Esophagus squamous epithelium (tissue), 5 donors: ENCODE measurements at regions not wholly inside any gene's neighbourhood (a gene's known extent, or its start where the extent isn't known, plus 50 kb on each side); places are given as distances from the start of the nearest gene placed in this dataset.
"Not testable (repeated sequence)": the region's sequence is repeated elsewhere in the genome, so short reads cannot be mapped to it uniquely, and the experiment has no call there.

Experiments used
- DNase-seq: peaks from one replicate; lab custom pipeline; 2025; lab: John Stamatoyannopoulos, UW
- H3K27ac ChIP-seq, 4 donors: fragments of 200-600 bp; sonication (generic); one replicate each; pipeline ENCODE4 v1.5.1; 2016 to 2019; ENCODE audit warnings: mild to moderate bottlenecking in 1 of 4
- H3K27me3 ChIP-seq, 4 donors: fragments of 200-600 bp; sonication (generic); 1 replicate in 3 of 4; 2 replicates in 1 of 4; pipeline versions ENCODE4 v1.5.1 to v1.6.0; 2017 to 2021; ENCODE audit warnings: antibody characterized with exemption in 1 of 4
- H3K36me3 ChIP-seq, 3 donors: fragments of 200-600 bp; sonication (generic); one replicate each; pipeline ENCODE4 v1.5.1; 2016 to 2019
- H3K4me1 ChIP-seq, 3 donors: fragments of 200-600 bp; sonication (generic); one replicate each; pipeline ENCODE4 v1.5.1; 2017 to 2019
- H3K4me3 ChIP-seq, 4 donors: fragments of 200-600 bp; sonication (generic); 1 replicate in 3 of 4; 2 replicates in 1 of 4; pipeline ENCODE4 v1.5.1; 2016 to 2019; ENCODE audit warnings: mild to moderate bottlenecking in 2 of 4, moderate library complexity in 1 of 4
- H3K9me3 ChIP-seq, 3 donors: fragments of 200-600 bp; sonication (generic); one replicate each; pipeline ENCODE4 v1.5.1; 2016 to 2019
- POLR2A ChIP-seq, 4 donors: fragments of 450-650 bp; IDR thresholded peaks; one replicate each; pipeline ENCODE4 v1.6.1; 2017; ENCODE audit warnings: antibody characterized with exemption in 4 of 4, mild to moderate bottlenecking in 4 of 4, moderate library complexity in 3 of 4
- WGBS, 2 donors: methylation state at CpG; one replicate each; pipeline ENCODE4 v1.1.5; 2018; 5-methylcytosine and 5-hydroxymethylcytosine counted together
- intact Hi-C: fragments of 100-400 bp; cut with DNase I; formaldehyde crosslinking; loops from one replicate; pipeline ENCODE4 v1.15.0; 2022
- TF ChIP-seq, protein P1 (sequence below), 6 experiments: fragments of 450-650 bp in 4 of 6; fragments of 200-600 bp in 2 of 6; sonication (generic) in 2 of 6; IDR thresholded peaks; one replicate each; pipeline ENCODE4 v1.5.1; 2016 to 2019; ENCODE audit warnings: antibody characterized with exemption in 6 of 6, mild to moderate bottlenecking in 4 of 6, moderate library complexity in 4 of 6
- donor health status: DM: yes; HTN: yes; CAD: no.

GRCh38 chr21:41568606-41569385 lies 60.8 kb upstream of the TMPRSS2 start:
- WGBS, 2 donors = 63 to 73% methylated on average over 11 to 12 of the region's 14 CpGs
- Histone ChIP-seq H3K4me3 (no peak overlapping the region), H3K9me3 (peaks cover 0 to 14% (median 0%) of the 10 kb centered on the region in 3 donors), H3K36me3 (no peaks in the 10 kb centered on the region), H3K27ac (no peak overlapping the region), H3K27me3 (peaks cover 0 to 39% (median 1%) of the 10 kb centered on the region in 4 donors), H3K4me1 (peaks cover 0 to 4% (median 0%) of the 10 kb centered on the region in 3 donors)
- intact Hi-C loops = no loop called here
- TF ChIP-seq, protein P1, sequence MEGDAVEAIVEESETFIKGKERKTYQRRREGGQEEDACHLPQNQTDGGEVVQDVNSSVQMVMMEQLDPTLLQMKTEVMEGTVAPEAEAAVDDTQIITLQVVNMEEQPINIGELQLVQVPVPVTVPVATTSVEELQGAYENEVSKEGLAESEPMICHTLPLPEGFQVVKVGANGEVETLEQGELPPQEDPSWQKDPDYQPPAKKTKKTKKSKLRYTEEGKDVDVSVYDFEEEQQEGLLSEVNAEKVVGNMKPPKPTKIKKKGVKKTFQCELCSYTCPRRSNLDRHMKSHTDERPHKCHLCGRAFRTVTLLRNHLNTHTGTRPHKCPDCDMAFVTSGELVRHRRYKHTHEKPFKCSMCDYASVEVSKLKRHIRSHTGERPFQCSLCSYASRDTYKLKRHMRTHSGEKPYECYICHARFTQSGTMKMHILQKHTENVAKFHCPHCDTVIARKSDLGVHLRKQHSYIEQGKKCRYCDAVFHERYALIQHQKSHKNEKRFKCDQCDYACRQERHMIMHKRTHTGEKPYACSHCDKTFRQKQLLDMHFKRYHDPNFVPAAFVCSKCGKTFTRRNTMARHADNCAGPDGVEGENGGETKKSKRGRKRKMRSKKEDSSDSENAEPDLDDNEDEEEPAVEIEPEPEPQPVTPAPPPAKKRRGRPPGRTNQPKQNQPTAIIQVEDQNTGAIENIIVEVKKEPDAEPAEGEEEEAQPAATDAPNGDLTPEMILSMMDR (IDR thresholded peaks at IDR 0.05) = no peak
- TF ChIP-seq POLR2A (IDR thresholded peaks at IDR 0.05) = no peak
- no peak for DNase-seq

DNA sequence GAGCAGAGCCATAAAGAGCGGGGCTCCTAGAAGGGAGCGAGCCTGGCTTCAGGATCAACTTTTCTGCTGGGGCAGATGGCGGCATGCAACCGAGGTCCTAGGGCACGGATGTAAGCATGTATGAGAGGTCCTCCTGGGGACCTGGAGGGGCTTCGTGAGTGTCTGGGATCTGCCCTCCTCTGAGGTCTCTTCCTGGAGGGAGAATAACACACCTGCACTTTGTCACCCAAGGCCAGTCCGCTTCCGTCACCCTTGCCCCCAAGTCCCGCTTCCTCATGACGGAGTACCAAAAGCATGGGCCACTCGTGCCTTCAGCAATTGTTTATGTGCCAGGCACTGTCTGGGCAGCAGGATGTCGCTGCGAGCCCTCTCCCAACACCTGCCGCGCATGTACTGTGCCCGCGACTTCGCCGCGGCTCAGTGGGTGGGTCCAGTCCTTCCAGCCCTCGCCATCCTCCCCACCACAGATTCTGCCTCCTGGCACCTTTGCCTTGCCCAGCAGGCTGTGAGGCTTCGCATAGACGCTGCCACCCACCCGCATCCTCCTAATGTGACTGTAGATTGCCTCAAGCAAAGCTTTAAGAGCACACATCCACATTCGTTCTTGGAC lies 60.0 kb upstream of the TMPRSS2 start:
- intact Hi-C loops = no loop called here
- peaks cover 0 to 46% (median 1%) of the 10 kb centered on the region in 4 donors for H3K27me3 ChIP-seq
- DNase-seq = no peak
- peaks cover 0 to 4% (median 0%) of the 10 kb centered on the region in 3 donors for H3K4me1 ChIP-seq
- H3K36me3 ChIP-seq = no peaks in the 10 kb centered on the region
- 69 to 83% methylated on average over 23 to 24 of the region's 25 CpGs for WGBS, 2 donors
- no peak overlapping the region for H3K27ac ChIP-seq
- peaks cover 0 to 14% (median 0%) of the 10 kb centered on the region in 3 donors for H3K9me3 ChIP-seq
- TF ChIP-seq, protein P1 (IDR thresholded peaks at IDR 0.05) = no peak
- TF ChIP-seq POLR2A (IDR thresholded peaks at IDR 0.05) = no peak
- no peak overlapping the region for H3K4me3 ChIP-seq

- WGBS, 2 donors = 54 to 100% methylated on average over 1 to 2 of the region's 2 CpGs
- peaks cover 0 to 54% (median 1%) of the 10 kb centered on the region in 4 donors for H3K27me3 ChIP-seq
Observed at GRCh38 chr21:41567237-41567636, 59.3 kb upstream of the TMPRSS2 start.

DNA sequence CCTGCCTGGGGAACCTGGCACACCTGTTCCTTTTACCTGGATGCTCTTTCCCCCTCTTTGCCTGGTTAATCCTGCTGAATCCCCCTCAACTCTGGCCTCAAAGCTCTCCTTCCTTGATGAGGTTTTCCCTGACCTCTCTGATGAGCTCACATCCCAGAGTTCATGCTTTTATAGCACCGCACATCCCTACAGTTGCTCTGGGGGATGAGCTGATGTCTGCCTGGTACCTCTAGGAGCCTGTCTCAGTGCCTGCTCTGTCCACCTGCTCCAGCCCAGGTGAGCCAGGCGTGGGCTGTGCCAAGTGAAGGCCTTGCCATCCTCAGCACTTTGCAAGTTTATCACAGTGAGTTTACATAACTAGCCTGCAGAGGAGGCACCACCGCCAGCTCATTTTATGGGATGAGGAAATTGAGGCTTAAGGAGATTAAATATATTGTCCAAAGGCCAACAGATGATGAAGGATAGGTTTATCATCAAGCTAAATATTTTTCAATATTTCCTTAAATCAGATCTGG lies 58.6 kb upstream of the TMPRSS2 start:
- H3K27me3 ChIP-seq = peaks cover 0 to 58% (median 0%) of the 10 kb centered on the region in 4 donors
- H3K4me3 ChIP-seq = no peak overlapping the region
- no peaks in the 10 kb centered on the region for H3K36me3 ChIP-seq
- no peak for DNase-seq
- intact Hi-C loops = no loop called here
- WGBS, 2 donors = 37 to 59% methylated on average over 2 to 3 of the region's 3 CpGs
- TF ChIP-seq POLR2A (IDR thresholded peaks at IDR 0.05) = no peak
- TF ChIP-seq, protein P1 (IDR thresholded peaks at IDR 0.05) = peak in 1 of 6 experiments; percentile 4
- peaks cover 0 to 4% (median 0%) of the 10 kb centered on the region in 3 donors for H3K9me3 ChIP-seq
- H3K27ac ChIP-seq = peak overlapping the region in 1 of 4 donors; percentile 9
- peaks cover 0 to 4% (median 0%) of the 10 kb centered on the region in 3 donors for H3K4me1 ChIP-seq

More at GRCh38 chr21:41567237-41567636, 59.3 kb upstream of the TMPRSS2 start:
- H3K4me1 ChIP-seq, H3K36me3 ChIP-seq, H3K27ac ChIP-seq, intact Hi-C loops, H3K4me3 ChIP-seq, DNase-seq: not testable (repeated sequence)
- peaks cover 0 to 11% (median 0%) of the 10 kb centered on the region in 3 donors for H3K9me3 ChIP-seq

DNA sequence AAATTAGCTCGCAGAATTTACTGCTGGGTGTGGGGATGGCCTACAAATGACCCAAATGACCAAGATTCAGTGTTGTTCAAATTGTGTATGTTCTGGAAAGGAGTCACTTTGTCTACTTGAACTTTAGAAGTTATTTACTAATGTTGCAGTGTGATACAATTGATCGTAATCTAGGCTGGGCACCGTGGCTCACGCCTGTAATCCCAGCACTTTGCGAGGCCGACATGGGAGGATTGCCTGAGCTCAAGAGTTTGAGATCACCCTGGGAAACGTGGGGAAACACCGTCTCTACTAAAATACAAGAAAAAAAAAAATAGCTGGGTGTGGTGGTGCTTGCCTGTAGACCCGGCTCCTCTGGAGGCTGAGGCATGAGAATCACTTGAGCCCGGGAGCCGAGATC lies 57.6 kb upstream of the TMPRSS2 start:
- Histone ChIP-seq H3K4me3 (no peak overlapping the region), H3K27ac (peak overlapping the region in 1 of 4 donors; percentile 25)
- no peak for DNase-seq

More for the DNA sequence above, 57.6 kb upstream of the TMPRSS2 start:
- Histone ChIP-seq H3K4me1 (peaks cover 0 to 4% (median 0%) of the 10 kb centered on the region in 3 donors), H3K27me3 (peaks cover 0 to 66% (median 0%) of the 10 kb centered on the region in 4 donors), H3K9me3 (no peaks in the 10 kb centered on the region), H3K36me3 (no peaks in the 10 kb centered on the region)
- TF ChIP-seq POLR2A (IDR thresholded peaks at IDR 0.05) = no peak
- TF ChIP-seq, protein P1 (IDR thresholded peaks at IDR 0.05) = no peak
- intact Hi-C loops = no loop called here
- 82 to 85% methylated on average over 9 to 11 of the region's 11 CpGs for WGBS, 2 donors
